Loucy (cell line): ENCODE measurements at regions not wholly inside any gene's neighbourhood (a gene's known extent, or its start where the extent isn't known, plus 50 kb on each side); places are given as distances from the start of the nearest gene placed in this dataset.

Source experiments
- H2AFZ ChIP-seq: fragments of 200-600 bp; sonication (generic); 2 replicates; pipeline ENCODE4 v1.6.0; 2016; ENCODE audit warnings: antibody characterized with exemption, mild to moderate bottlenecking, low read length, moderate library complexity
- H3F3A ChIP-seq: fragments of 200-600 bp; 2 replicates; pipeline ENCODE4 v1.6.0; 2016; ENCODE audit warnings: antibody characterized with exemption, low read depth, mild to moderate bottlenecking
- H3K27me3 ChIP-seq: fragments of 200-600 bp; sonication (generic); 2 replicates; pipeline ENCODE4 v1.6.1; 2014; ENCODE audit warnings: low read length, mild to moderate bottlenecking; ENCODE audit not compliant: insufficient read depth, poor library complexity, severe bottlenecking
- H3K36me3 ChIP-seq: fragments of 200-600 bp; sonication (generic); 2 replicates; pipeline ENCODE4 v1.6.1; 2016; ENCODE audit warnings: low read length; ENCODE audit not compliant: insufficient read depth
- H3K4me1 ChIP-seq: fragments of 200-600 bp; sonication (generic); 2 replicates; pipeline ENCODE4 v1.5.1; 2014; ENCODE audit warnings: low read length, mild to moderate bottlenecking; ENCODE audit not compliant: insufficient read depth, poor library complexity, severe bottlenecking
- H3K4me2 ChIP-seq: fragments of 200-600 bp; sonication (generic); 2 replicates; pipeline ENCODE4 v1.6.0; 2014; ENCODE audit warnings: antibody characterized with exemption, low read length, low read depth, mild to moderate bottlenecking; ENCODE audit not compliant: poor library complexity, severe bottlenecking
- H3K4me3 ChIP-seq: fragments of 200-600 bp; sonication (generic); 2 replicates; pipeline ENCODE4 v1.5.1; 2014; ENCODE audit warnings: low read length, mild to moderate bottlenecking, mixed read lengths; ENCODE audit not compliant: poor library complexity, severe bottlenecking
- H3K79me2 ChIP-seq: fragments of 200-600 bp; sonication (generic); 2 replicates; pipeline ENCODE4 v1.6.1; 2014; ENCODE audit warnings: low read length; ENCODE audit not compliant: insufficient read depth
- H3K9ac ChIP-seq: fragments of 200-600 bp; sonication (generic); 2 replicates; pipeline ENCODE4 v1.6.0; 2014; ENCODE audit warnings: mild to moderate bottlenecking, low read depth, low read length, moderate library complexity; ENCODE audit not compliant: poor library complexity, severe bottlenecking
- H3K9me2 ChIP-seq: fragments of 200-600 bp; sonication (generic); replicated peaks from 2 replicates; pipeline ENCODE4 v1.6.1; 2016; ENCODE audit warnings: low read depth, low read length, mixed read lengths
- H3K9me3 ChIP-seq: fragments of 200-600 bp; sonication (generic); 2 replicates; pipeline ENCODE4 v1.6.1; 2014; ENCODE audit warnings: mild to moderate bottlenecking, antibody characterized with exemption, low read length, low read depth; ENCODE audit not compliant: insufficient read depth
- H4K20me1 ChIP-seq: fragments of 200-600 bp; sonication (generic); 2 replicates; pipeline ENCODE4 v1.6.0; 2014; ENCODE audit warnings: antibody characterized with exemption, low read length, mild to moderate bottlenecking; ENCODE audit not compliant: insufficient read depth, poor library complexity, severe bottlenecking
- EZH2phosphoT487 ChIP-seq: fragments of 200-600 bp; IDR thresholded peaks from 2 replicates; pipeline ENCODE4 v1.6.1; 2018; ENCODE audit warnings: antibody characterized with exemption, mild to moderate bottlenecking, moderate library complexity, borderline replicate concordance
- TF ChIP-seq, protein P1 (sequence below): fragments of 200-600 bp; sonication (generic); conservative IDR thresholded peaks from 2 replicates; pipeline ENCODE4 v1.5.1; 2014; ENCODE audit warnings: mild to moderate bottlenecking, antibody characterized with exemption, low read length

DNA sequence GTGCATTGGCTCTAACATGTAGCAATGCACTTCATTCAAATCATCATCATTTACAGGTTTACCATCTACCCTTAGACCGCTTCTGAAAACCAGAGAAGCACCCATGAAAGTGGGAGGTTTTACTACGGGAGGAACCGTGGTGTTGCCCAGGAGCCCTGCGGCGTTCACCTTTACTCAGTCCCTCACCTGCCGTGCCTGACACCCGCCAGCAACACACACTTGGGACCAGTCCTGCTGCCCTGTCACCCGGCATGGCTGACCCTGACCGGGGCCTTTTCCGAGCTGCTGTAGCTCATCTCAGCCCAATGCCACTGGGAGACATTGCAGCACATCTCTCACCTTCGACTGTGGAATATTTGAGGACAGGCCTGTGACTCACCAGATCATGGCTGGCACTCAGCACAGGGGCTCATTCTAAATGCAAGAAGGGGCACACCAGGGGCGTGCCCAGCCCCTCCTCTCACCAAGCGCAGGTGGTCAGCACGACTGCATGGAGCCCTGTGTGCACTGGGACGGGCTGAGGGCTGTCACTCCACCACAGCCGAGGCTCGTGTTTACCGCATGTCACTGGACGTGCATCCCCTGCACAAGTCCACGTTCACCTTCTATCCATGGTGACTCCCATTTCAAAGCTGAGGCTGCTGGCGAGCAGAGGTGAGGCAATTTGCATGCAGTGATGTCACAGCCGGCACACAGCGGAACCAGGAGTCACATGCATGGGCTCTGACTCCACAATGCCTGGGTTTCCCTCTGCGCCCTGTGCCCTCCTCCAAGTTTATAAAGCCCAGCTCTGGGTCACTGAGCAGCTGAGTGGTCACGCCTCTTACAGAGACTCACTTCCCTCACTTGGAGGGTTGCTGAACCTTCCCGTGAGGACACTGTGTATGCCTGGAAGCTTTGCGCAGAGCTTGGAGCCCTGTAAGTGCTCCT, 76.7 kb upstream of the SNTG2 start:
- Histone ChIP-seq H3K27me3 (no peaks in the 10 kb centered on the region), H3K4me3 (no peak overlapping the region), H2AFZ (no peak overlapping the region), H3K36me3 (no peaks in the 10 kb centered on the region), H3K4me1 (peaks cover 12% of the 10 kb centered on the region), H3K79me2 (no peaks in the 10 kb centered on the region), H4K20me1 (no peaks in the 10 kb centered on the region), H3K4me2 (no peak overlapping the region), H3K9me3 (no peaks in the 10 kb centered on the region), H3F3A (no peaks in the 10 kb centered on the region), H3K9ac (no peak overlapping the region), H3K9me2 (no peaks in the 10 kb centered on the region)
- TF ChIP-seq, protein P1, sequence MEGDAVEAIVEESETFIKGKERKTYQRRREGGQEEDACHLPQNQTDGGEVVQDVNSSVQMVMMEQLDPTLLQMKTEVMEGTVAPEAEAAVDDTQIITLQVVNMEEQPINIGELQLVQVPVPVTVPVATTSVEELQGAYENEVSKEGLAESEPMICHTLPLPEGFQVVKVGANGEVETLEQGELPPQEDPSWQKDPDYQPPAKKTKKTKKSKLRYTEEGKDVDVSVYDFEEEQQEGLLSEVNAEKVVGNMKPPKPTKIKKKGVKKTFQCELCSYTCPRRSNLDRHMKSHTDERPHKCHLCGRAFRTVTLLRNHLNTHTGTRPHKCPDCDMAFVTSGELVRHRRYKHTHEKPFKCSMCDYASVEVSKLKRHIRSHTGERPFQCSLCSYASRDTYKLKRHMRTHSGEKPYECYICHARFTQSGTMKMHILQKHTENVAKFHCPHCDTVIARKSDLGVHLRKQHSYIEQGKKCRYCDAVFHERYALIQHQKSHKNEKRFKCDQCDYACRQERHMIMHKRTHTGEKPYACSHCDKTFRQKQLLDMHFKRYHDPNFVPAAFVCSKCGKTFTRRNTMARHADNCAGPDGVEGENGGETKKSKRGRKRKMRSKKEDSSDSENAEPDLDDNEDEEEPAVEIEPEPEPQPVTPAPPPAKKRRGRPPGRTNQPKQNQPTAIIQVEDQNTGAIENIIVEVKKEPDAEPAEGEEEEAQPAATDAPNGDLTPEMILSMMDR: no peak
- no peak for TF ChIP-seq EZH2phosphoT487

DNA sequence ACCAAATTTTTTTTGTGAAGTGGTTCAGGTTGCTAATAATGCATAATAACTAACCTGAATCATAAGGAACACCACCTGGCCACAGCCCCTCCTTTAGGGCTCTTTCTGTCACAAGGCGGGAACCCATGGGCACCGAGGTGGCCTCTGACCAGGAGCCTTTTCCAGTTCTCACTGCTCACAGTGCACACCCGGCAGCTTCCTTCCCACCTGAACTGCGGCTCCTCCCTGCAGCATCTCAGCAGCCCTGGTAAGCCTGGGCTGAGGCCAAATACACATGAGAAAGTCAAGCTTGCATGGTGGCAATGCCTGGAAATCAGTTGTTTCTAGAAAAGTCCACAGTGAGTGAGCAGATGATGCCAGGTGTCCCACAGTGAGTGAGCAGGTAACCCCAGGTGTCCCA, 77.6 kb upstream of the SNTG2 start:
- Histone ChIP-seq H3K79me2 (no peaks in the 10 kb centered on the region), H3F3A (no peaks in the 10 kb centered on the region), H3K36me3 (no peaks in the 10 kb centered on the region), H4K20me1 (no peaks in the 10 kb centered on the region), H2AFZ (no peak overlapping the region), H3K9ac (no peak overlapping the region), H3K9me2 (no peaks in the 10 kb centered on the region), H3K4me3 (no peak overlapping the region), H3K27me3 (no peaks in the 10 kb centered on the region), H3K4me1 (peaks cover 12% of the 10 kb centered on the region), H3K4me2 (no peak overlapping the region), H3K9me3 (no peaks in the 10 kb centered on the region)
- no peak for TF ChIP-seq EZH2phosphoT487
- TF ChIP-seq, protein P1: no peak

DNA sequence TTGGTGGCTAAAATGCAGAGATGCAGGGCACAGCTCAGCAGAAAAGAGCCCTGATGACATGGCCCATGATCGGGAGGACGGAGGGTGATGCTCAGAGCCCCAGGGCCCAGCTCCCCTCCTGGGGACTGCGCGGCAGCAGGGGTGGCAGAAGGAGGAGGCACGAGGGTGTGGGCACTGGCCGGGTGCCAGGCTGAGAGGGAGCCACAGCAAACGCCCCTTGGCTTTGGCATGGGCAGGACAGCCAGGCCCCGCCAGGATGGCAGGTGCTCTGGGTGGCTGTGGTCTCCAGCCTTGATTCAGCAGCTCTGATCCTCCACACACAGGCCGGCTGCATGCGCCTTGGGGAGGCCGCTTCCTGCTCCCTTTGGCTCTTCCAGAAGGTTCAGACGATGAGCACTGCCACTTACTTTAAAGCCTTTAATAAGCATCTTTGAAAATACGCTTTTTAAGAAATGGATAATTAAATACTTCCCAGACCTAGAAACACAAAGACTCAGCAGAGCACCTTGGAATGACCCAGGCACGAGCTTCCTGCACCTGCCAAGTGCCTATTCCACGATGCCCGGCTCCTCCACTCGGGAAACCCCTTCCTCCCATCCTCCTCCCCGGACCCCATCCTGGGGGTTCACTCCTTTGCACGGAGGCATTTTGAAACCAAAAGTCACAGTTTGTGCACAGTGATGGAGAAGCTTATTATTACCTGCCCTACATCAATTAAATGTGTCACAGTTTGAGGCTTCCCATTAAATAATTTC, 78.5 kb upstream of the SNTG2 start:
- Histone ChIP-seq H3K9ac (no peak overlapping the region), H3K4me2 (no peak overlapping the region), H3K9me3 (no peaks in the 10 kb centered on the region), H3K4me1 (peaks cover 21% of the 10 kb centered on the region), H2AFZ (no peak overlapping the region), H3K36me3 (no peaks in the 10 kb centered on the region), H3K27me3 (no peaks in the 10 kb centered on the region), H4K20me1 (no peaks in the 10 kb centered on the region), H3K4me3 (no peak overlapping the region), H3K9me2 (no peaks in the 10 kb centered on the region), H3F3A (no peaks in the 10 kb centered on the region), H3K79me2 (no peaks in the 10 kb centered on the region)
- TF ChIP-seq EZH2phosphoT487: no peak
- TF ChIP-seq, protein P1: no peak
